HG03432 (cell line): ENCODE measurements at regions not wholly inside any gene's neighbourhood (a gene's known extent, or its start where the extent isn't known, plus 50 kb on each side); places are given as distances from the start of the nearest gene placed in this dataset.

Experiments used
- ATAC-seq: cut with Tn5 transposase; IDR thresholded peaks from one replicate; pipeline ENCODE4 v1.9.1; 2021; ENCODE audit warnings: mild to moderate bottlenecking, moderate library complexity; ENCODE audit not compliant: unreplicated experiment

DNA sequence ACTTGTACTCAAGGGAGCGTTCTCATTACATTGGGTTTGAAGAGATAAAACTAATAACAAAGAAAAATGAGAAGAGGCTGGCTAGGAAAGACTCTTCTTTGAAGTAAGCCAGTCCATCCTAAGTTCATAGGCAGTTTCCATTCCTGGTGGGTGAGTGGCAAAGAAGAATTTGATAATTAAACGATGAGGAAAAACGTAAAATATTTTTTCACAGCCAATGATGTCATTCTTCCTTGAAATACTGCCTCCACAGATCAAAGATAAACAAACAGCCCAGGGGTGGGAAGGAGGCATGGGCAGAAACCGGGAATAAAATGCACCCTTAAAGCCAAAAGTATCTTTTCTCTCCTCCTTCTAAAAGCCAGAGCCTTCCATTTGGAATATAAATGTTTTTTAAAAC, 346.6 kb downstream of the PMP22 start:
- no peak for ATAC-seq

DNA sequence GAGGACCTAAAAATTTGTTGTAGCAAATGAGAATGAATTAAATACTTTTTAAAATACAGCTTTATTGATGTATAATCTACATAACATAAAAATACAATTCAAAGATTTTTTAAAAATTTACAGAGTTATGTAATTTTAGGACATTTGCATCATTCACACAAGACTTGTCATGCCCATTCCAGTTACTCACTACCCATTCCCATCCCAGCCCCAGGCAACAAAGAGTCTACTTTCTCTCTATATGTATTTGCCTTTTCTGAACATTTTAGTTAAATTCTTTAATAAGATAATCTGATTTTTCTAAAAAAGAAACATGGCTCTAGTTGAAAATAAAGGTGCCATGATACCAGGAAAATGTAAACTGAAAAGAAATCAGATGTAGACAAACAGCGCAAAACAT, 354.2 kb downstream of the PMP22 start:
- ATAC-seq, result no peak

DNA sequence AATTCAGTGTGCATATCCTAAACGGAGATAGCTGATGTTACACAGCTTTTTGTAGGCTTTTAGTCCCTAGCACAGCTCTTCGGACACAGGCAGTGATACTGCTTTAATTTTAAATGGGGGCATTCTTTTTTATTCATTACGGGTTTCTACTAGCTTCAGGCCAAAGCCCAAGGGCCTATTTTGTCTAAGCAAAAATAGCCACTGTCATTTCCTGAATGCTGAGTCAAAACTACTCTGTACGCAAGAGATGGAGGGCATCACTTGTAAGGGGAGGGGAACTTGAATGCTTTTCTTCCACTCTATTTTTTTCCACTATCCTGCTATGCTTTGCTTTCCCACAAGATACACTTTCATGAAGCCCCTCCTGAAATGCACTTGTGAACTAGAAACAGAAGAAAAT, 360.7 kb downstream of the PMP22 start:
- no peak for ATAC-seq

DNA sequence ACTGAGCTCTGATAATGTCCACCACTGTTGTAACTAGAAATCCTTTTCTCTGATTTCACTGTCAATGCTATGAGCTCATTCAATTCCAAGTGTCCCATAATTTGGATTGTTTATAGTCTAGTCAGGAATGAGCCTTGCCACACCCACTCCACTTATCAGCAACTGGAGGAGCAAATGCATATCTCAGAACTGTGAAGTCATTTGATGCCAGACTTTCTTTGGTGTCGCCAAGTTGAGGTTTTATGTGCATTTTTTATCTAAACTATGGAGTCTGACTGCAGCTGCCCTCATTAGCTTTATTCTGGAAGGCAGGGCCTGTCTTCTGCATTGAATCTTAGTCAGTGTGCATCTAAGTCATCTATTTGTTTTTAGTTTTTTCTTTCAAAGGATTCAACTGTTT, 361.3 kb downstream of the PMP22 start:
- ATAC-seq, result no peak

DNA sequence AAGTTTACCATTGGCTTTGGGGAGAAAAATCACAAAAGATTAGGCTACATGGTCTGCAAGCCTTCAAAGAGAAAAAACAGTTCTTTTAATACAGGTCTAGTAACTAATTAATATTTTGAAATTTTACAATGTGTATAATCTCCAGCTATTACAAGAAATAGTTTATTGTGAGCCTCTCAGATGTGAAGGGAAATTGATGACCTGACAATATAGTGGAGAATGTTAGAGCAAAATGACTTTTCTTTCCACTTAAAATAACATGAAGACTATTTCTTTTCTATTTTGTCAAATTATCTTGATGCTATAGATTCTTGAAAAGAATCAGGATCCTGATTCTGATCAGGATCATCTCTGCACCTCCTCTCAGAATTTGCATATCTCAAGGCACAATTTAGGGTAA, 362.3 kb downstream of the PMP22 start:
- ATAC-seq, result no peak

DNA sequence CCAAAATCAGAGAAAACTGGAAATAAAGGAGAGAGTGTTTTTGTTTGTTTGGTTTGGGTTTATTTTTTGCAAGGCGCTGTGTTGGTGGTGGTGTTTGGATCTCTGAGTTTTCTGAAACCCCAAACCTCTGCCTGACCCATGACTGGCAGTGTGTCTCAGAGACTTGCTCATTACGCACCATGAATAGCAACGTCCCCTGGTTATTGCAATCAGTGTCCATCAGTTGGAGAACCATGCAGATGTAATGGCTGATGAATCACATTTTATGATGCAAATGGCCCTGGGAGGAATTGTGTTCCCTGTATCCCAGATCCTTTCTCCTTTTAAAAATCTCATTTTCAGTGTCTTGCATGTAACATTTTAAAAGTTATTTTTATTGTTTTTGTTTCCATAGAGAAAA, 362.8 kb downstream of the PMP22 start:
- ATAC-seq, result no peak

DNA sequence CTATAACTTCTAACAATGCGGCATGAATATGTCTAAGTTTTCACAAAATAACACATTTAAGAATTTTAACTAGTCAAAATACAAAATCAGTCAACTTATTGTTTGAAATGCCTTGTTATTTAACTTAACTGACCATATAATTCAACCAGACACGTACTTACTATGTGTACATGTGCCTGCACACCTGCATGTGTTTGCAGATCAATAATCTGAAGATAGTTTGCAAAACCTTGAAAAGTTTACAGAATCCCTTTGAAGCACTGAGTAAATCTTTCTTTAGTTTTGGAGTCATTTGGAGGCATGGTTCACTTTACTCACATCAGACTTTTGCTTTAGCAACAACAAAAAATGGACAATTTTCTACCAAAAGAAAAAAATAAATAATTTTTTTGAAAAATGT, 363.8 kb downstream of the PMP22 start:
- ATAC-seq, result no peak

DNA sequence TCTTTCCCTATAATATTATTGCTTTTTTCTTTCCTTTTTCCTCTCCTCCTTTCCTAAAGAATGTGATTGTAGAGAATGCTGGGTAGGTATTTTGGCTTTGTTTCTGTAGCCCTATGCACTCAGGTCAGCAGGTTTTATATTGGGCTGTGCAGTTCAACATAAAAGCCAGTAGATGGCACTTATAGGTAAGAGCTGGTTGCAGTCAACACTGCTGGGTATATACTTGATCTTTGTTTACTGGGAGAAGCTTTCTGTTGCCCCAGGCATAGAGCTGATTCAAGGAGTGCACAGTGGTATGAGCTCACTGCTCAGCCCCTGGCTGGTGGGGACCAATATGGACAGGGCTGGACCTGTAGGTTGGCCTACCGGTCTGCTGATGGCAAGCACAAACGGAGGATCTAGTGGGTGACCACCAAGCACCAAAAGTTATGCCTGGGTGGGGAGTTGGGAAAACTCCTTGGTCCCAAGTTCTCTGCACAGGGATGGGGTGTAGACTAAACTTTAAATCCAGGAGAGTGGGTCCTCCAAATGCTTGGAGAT, 378.9 kb downstream of the PMP22 start:
- ATAC-seq, result no peak

DNA sequence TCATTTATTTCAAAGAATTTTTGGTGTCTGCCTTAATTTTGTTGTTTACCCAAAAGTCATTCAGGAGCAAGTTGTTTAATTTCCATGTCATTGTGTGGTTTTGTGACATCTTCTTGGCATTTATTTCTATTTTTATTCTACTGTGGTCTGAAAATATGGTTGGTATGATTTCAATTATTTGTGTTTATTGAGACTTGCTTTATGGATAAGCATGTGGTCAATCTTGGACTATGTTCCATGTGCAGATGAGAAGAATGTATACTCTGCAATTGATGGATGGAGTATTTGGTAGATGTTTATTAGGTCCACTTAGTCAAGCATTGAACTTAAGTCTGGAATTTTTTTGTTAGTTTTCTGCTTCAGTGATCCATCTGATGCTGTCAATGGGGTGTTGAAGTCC, 383.0 kb downstream of the PMP22 start:
- ATAC-seq, result no peak

DNA sequence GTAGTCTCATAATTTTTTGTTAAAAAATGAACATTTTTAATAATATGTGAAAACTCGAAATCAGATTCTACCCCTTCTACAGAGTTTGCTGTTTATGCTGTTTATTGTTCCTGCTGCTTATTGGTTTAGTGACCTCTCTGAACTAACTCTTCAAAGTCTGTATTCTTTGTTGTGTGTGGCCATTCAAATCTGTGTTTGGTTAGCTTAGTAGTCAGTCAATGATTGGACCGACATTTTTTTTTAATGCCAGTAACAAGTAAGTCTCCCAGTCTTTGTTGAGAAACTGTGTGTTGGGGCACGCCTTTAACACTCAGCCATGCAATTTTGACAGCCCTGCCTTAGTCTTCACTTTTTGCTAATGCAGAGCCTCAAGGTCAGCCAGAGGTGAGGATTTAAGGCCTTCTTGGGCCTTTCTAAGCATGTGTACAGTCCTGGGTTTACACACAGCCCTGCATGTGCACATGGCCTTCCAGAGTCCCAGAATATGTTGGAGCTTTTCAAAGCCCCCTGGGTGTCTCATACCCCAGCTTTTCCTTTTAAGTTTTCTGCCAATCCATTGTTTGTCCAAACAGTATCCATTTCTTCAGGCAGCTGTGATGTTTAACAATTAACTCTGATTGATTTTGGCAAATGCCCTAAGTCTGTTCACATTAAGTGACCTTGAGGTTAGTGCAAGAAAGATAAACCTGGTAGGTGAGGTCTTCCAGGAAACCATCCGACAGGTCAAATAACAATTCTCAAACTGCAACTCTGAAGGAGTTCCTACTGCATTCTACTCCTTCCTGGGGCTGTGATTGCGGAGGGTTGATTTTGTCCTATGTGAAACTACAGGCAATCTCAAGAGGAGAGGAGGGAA, 389.3 kb downstream of the PMP22 start:
- no peak for ATAC-seq

DNA sequence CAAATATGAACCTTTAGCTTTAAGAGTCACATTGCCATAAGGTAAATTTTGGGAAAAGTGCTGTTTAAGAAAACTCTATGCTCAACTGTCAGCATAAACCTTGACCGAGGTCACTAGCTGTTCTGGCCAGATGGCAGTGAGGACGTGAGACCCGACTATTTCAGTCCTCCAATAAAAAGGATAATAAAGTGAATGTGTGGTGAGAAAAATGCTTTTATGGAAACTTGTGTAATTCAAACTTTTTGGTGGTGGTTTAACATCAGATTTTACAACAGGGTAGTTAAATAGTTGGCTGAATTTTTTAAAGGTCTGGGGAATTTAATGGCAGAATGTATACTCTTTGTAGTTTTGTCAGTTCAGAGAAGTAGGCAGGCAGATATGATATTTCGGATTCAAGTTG, 391.1 kb downstream of the PMP22 start:
- ATAC-seq, result no peak

DNA sequence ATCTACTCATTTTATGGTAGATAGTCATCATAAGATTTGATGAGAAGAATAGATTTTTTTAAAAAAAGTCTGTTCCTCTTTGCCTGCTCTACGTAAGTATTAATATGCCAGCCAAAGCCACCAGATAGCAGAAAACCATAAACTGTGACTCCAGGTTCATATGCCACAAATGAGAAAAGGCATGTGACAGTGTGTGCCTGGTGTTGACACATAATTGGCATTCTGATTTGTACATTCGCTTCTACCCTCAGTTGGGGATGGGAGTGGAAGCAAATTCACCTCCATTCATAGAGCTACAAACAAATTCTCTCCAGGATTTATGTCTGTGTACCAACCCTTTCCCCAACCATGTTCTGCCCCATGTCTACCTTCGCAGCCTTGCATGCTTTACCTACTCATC, 391.6 kb downstream of the PMP22 start:
- ATAC-seq, result no peak

DNA sequence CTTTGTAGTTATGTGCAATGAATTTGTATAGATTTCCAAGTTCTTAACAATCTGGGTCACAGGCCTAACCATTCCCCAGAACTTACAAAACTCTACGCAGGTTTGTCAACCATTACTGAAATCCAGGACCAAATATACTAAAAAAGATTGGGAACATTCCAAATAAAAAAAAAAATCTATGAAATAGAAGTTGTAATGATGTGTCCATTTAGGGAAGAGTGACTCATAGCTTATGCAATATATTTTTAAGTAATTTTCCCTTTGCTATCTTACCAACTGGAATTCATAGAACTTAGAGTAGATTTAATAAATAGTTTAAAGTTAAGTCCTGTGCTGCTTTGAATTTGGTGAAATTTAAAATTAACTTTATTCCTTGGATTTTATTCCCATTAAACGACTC, 393.2 kb downstream of the PMP22 start:
- ATAC-seq, result no peak

DNA sequence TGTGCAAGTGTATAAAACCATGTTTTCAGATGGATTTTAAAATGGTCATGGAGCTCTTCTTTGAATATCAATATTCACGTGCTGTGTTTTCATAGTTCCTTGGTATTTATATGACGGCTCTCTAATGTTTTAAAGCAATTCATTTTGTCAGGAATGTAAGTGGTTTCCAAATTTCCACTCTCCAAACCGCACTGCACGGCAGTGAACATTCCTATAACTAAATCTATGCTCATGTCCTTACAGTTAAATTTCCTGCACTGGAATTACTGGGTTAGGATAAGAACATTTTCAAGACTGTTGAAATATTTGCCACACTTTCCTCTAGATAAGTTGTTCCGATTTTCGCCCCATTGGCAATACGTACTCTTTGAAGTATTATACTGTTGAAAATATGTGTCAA, 398.9 kb downstream of the PMP22 start:
- ATAC-seq, result no peak

DNA sequence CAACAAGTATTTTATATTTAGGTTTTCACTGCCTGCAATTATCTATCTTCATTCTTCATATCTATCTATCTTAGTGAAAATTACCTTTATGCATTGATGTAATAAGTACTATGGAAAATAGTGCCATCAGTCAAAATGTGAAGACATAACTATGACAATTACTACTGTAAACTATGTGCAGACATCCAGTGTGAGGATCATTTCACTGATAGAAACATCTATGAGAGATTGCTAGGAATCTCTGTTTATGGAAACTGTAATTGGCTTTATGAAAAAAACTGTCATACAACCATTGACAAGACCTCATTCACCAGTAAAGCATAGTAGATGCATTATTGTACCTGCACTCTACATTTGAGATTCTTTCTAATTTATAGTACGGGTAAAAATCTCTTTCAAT, 401.0 kb downstream of the PMP22 start:
- ATAC-seq, result no peak

DNA sequence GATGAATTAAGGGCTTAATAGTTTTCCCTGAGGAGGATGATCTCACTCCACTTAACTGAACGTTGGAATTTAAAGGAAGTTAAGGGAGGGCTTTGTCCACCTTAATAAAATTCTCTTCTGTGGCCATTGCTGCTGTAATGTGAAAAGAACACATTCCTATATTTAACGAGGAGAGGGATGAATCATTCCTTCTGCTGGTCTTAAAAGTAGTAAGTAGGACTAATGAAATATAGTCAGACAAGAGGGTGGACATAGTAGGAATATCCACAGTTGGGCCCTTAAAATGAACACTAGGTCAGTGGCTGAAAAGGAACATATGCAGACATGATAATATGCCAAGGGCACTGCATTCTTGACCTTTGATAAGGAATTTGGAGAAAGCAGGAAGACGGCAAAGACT, 405.6 kb downstream of the PMP22 start:
- ATAC-seq, result no peak

DNA sequence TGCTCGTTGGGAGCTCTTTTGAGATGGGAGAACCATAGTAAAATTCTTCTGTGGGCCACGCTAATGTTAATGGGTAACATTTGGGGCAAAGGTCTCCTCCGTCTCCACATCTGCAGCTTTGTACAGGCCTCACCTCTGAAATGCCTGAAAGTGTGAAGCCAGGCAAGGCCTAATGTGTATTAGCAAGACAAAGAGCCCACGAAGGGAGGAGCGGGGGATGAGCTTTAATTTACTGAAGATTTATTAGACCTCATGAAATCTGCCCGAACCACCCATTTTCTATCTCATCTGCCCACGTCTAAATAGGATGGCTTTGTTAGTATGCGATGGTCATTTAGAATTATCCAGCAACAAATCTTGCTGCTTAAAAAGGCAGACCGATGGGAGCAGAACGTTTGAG, 408.9 kb downstream of the PMP22 start:
- ATAC-seq, result no peak

DNA sequence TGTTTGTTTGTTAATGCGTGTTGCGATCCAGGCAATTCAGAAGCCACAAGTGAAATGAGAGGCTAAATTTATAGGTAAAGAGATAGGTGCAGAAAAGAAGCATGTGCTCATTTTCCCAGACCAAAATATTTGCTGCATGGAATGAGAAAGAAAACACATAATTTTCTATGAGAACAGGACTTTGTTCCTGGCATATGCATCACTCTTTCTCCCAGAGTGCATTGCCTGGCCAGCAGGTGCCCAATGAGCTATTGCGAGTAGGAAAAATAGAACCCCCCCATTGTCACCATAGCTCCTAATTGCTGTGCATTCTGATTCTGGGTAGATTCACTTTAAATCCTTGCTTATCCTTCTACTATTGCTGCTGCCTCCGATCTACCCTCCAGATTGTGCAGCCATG, 410.4 kb downstream of the PMP22 start:
- ATAC-seq, result no peak

DNA sequence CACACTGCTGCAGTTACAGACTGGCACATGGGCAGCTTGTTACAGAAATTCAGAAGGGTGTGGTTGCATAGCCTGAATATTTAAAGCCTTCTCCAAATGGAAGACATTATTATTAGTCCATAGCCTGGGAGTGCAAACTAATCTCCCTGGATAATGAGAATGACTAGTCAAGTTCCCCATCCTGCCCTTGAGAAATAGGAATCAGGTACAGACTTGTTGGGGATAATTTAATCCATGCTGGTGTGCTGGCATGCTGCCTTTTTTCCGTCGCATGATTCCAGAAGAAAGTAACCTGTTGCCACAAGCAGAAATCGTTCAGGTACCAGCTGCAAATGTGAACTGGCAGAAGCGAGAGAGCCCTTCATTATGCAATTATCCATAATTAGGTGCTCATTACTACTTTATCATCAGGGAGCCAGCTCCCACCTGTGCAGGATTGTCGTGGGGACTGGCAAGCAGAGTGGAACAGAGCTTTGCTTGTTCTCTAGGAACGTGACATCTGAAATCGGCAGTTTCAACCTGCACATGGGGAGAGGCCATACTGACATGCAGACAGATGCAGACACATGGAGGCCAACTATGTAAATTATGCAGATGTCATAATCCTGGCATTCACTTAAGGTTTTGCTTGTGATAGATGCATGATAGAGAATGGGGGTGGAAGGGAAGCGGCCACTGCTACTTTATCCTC, 419.4 kb downstream of the PMP22 start:
- no peak for ATAC-seq

DNA sequence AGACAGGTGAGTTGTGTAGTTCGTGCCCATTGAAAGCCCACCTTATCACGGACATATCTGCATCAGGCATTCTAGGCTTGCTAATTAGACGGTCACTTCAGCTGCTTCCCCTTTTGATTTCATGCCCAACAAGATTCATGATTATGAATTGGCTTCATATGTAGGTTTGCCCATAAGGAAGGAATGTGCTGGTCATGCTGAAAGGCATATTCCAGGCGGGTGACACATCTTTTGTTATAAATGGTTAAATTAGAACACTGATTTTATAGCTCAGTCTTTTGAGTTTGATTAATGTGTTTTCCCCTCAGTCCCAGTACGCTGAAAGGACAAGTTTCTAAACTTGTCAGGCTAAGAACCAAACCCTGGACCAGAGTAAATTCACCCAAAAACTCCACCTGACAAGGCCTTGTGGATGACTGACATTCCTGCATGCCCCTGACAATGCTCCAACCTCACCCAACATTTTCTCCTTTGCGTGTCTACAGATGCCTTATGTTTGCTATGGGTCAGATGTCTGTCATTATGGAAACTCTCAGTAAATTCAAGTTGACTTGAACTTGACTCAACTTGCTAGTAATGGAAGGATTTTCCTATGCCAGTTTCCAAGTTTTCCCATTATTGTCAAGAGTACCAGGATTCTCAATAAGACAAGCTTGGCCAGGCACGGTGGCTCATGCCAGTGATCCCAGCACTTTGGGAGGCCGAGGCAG, 421.9 kb downstream of the PMP22 start:
- ATAC-seq, result no peak

DNA sequence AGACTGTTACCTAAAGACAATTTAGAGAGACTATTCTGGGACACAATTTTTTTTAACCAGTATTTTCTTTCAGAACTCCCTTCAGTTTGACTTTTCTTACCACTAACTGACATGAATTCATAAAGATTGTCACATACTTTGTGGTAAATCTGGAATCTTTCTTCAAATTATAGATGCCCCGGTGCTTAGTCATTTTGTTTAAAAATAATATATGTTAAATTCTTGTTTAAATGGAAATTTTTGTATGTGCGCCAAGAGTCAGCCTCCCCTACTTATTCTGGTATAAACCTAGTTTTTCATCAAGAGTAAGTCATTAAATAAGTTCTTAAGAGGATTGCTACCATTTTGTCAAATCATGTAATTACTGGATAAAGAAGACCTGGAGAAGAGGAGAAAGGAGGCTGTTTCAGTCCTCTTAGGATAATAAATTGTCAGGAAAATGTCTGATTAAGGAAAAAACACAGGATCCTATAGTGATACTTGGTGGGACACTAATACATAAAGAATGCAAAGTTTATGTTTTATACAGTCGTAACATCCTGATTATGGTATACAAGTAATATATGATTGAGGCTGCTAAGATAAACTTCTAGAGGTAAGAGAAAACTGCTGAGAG, 424.4 kb downstream of the PMP22 start:
- no peak for ATAC-seq
